ENCODE measurements at regions not wholly inside any gene's neighbourhood (a gene's known extent, or its start where the extent isn't known, plus 50 kb on each side); places are given as distances from the start of the nearest gene placed in this dataset.

- DNase-seq, result no peak
Measured at GRCh38 chr3:42345811-42346210, 64.6 kb downstream of the LYZL4 start.

- no peak for DNase-seq
Measured at GRCh38 chr3:42340466-42340865, 69.9 kb downstream of the LYZL4 start.

DNA sequence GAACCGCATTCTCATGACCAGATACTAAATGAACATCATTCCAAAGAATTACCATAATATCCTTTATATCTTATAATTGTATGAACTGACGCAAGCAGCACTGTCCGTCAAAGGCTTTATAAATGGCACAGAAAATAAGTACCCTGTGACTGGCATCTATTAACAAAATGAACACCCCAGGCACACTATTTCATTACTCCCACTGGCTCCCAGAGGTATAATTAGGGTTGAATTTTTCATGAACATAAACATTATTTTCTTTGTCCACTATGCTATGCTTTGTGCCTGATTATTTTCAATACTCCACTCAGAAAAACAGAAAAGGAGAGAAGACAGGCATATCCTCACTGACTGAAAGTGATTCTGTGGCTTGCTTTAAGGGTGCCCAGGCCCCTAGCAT is 71.1 kb downstream of the LYZL4 start:
- DNase-seq, result peak; percentile 61

- DNase-seq, result no peak
Measured at GRCh38 chr3:42336103-42336502, 70.1 kb upstream of the CCK start.

DNA sequence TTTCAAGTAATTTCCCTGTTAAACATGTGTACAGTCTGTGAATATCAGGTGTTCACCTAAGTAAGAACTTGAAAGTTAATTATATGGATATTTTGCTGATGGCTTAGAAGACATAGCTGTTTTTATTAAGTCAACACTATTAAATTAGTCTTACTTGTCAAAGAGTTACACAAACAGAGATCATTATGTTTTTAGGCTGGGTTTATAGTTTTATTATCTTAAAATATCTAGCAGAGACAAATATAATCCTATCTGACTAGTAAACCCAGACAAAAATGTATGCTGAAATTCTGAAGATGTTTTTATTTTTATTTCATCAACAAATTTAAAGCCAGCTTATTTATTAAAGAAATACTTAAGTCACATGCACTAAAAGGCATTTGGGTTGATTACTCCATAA is 51.2 kb upstream of the CCK start:
- no peak for DNase-seq

Measured in COR-L47 (cell line).